ENCODE measurements at regions not wholly inside any gene's neighbourhood (a gene's known extent, or its start where the extent isn't known, plus 50 kb on each side); places are given as distances from the start of the nearest gene placed in this dataset.
"Not testable (repeated sequence)": the region's sequence is repeated elsewhere in the genome, so short reads cannot be mapped to it uniquely, and the experiment has no call there.

DNA sequence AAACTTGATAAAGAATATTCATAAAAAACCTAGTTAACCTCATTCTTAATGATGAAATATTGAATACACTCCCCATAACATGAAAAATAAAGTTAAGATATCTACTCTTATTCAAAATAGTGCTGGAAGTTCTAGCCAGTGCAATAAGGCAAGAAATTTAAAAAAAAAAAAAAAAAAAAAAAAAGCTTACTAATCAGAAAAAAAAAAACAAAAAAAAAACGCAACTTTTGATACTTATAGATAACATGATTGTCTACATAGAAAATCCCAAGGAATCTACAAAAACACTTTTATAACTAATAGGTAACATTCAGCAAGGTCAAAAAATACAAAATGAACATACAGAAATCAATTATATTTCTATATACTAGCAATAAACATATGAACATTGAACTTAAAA, 515.6 kb downstream of the UQCRFS1 start:
- Histone ChIP-seq H3K27me3 (ENCODE audit: insufficient read depth, poor library complexity, severe bottlenecking) (no peaks in the 10 kb centered on the region), H3K4me3 (replicated peaks; ENCODE audit: insufficient read depth, low read length) (no peak overlapping the region), H3K27ac (replicated peaks) (no peak overlapping the region)
- TF ChIP-seq, protein P1, sequence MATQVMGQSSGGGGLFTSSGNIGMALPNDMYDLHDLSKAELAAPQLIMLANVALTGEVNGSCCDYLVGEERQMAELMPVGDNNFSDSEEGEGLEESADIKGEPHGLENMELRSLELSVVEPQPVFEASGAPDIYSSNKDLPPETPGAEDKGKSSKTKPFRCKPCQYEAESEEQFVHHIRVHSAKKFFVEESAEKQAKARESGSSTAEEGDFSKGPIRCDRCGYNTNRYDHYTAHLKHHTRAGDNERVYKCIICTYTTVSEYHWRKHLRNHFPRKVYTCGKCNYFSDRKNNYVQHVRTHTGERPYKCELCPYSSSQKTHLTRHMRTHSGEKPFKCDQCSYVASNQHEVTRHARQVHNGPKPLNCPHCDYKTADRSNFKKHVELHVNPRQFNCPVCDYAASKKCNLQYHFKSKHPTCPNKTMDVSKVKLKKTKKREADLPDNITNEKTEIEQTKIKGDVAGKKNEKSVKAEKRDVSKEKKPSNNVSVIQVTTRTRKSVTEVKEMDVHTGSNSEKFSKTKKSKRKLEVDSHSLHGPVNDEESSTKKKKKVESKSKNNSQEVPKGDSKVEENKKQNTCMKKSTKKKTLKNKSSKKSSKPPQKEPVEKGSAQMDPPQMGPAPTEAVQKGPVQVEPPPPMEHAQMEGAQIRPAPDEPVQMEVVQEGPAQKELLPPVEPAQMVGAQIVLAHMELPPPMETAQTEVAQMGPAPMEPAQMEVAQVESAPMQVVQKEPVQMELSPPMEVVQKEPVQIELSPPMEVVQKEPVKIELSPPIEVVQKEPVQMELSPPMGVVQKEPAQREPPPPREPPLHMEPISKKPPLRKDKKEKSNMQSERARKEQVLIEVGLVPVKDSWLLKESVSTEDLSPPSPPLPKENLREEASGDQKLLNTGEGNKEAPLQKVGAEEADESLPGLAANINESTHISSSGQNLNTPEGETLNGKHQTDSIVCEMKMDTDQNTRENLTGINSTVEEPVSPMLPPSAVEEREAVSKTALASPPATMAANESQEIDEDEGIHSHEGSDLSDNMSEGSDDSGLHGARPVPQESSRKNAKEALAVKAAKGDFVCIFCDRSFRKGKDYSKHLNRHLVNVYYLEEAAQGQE (IDR thresholded peaks at IDR 0.05; ENCODE audit: insufficient replicate concordance, low read depth), result no peak
- TF ChIP-seq, protein P2, sequence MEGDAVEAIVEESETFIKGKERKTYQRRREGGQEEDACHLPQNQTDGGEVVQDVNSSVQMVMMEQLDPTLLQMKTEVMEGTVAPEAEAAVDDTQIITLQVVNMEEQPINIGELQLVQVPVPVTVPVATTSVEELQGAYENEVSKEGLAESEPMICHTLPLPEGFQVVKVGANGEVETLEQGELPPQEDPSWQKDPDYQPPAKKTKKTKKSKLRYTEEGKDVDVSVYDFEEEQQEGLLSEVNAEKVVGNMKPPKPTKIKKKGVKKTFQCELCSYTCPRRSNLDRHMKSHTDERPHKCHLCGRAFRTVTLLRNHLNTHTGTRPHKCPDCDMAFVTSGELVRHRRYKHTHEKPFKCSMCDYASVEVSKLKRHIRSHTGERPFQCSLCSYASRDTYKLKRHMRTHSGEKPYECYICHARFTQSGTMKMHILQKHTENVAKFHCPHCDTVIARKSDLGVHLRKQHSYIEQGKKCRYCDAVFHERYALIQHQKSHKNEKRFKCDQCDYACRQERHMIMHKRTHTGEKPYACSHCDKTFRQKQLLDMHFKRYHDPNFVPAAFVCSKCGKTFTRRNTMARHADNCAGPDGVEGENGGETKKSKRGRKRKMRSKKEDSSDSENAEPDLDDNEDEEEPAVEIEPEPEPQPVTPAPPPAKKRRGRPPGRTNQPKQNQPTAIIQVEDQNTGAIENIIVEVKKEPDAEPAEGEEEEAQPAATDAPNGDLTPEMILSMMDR (IDR thresholded peaks at IDR 0.05; ENCODE audit: insufficient read depth, low read length), result no peak
- TF ChIP-seq SPI1 (IDR thresholded peaks at IDR 0.05; ENCODE audit: borderline replicate concordance, low read depth) (no peak), POLR2AphosphoS5 (IDR thresholded peaks at IDR 0.05; ENCODE audit: low read depth) (no peak), GABPA (IDR thresholded peaks at IDR 0.05; ENCODE audit: low read depth) (no peak)
- DNase-seq (ENCODE audit: low read depth in 1 of 2, low spot score in 1 of 2), result no peak

DNA sequence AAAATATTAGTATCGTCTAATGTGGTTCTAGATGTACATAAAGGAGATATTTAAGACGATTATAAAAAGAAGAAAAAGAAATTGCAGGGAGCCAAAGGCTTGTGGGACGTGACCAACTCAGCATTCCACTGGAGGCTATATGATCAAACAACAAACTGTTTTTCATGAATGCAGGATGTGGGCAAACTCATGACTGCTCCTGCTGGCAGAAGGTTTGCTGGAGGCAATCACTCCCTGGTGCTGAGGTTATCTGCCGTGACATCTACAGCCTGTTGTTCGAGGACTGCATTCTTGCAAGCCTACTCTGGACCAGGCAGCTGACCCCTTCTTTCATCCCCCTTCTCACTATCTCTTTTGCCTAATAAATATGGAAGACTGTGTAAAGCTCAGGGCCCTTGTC, 518.1 kb downstream of the UQCRFS1 start:
- H3K27me3 ChIP-seq (ENCODE audit: insufficient read depth, poor library complexity, severe bottlenecking), result no peaks in the 10 kb centered on the region
- H3K4me3 ChIP-seq (replicated peaks; ENCODE audit: insufficient read depth, low read length), result no peak overlapping the region
- no peak overlapping the region for H3K27ac ChIP-seq (replicated peaks)
- TF ChIP-seq, protein P2 (IDR thresholded peaks at IDR 0.05; ENCODE audit: insufficient read depth, low read length), result no peak
- no peak for TF ChIP-seq SPI1 (IDR thresholded peaks at IDR 0.05; ENCODE audit: borderline replicate concordance, low read depth)
- TF ChIP-seq, protein P1 (IDR thresholded peaks at IDR 0.05; ENCODE audit: insufficient replicate concordance, low read depth), result no peak
- DNase-seq (ENCODE audit: low read depth in 1 of 2, low spot score in 1 of 2), result no peak

DNA sequence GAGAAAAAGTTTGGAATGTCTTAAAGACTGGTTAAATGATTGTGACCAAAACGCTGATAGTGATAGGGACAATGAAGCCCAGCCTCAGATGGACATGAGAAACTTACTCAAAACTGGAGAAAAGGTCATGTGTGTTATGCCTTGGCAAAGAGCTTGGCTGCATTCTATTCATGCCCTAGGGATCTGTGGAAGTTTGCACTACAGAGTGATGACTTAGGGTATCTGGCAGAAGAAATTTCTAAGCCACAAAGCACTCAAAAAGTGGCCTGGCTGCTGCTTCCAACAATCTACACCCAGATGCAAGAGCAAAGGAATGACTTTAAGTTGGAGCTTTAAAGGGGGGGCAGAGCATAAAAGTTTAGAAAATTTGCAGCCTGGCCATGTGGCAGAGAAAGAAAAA, 521.3 kb downstream of the UQCRFS1 start:
- no peak overlapping the region for H3K27ac ChIP-seq (replicated peaks)
- H3K27me3 ChIP-seq (ENCODE audit: insufficient read depth, poor library complexity, severe bottlenecking), result no peaks in the 10 kb centered on the region
- no peak overlapping the region for H3K4me3 ChIP-seq (replicated peaks; ENCODE audit: insufficient read depth, low read length)
- no peak for DNase-seq (ENCODE audit: low read depth in 1 of 2, low spot score in 1 of 2)
- no peak for TF ChIP-seq POLR2AphosphoS5 (IDR thresholded peaks at IDR 0.05; ENCODE audit: low read depth)
- TF ChIP-seq, protein P1 (IDR thresholded peaks at IDR 0.05; ENCODE audit: insufficient replicate concordance, low read depth), result no peak
- TF ChIP-seq GABPA (IDR thresholded peaks at IDR 0.05; ENCODE audit: low read depth), result no peak
- TF ChIP-seq SPI1 (IDR thresholded peaks at IDR 0.05; ENCODE audit: borderline replicate concordance, low read depth), result no peak
- TF ChIP-seq, protein P2 (IDR thresholded peaks at IDR 0.05; ENCODE audit: insufficient read depth, low read length), result no peak

DNA sequence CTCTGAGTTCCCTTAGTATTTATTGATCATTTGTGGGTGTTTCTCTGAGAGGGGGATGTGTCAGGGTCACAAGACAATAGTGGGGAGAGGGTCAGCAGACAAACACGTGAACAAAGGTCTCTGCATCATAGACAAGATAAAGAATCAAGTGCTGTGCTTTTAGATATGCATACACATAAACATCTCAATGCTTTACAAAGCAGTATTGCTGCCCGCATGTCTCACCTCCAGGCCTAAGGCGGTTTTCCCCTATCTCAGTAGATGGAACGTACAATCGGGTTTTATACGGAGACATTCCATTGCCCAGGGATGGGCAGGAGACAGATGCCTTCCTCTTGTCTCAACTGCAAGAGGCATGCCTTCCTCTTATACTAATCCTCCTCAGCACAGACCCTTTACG, 523.5 kb downstream of the UQCRFS1 start:
- not testable (repeated sequence) for DNase-seq (ENCODE audit: low read depth in 1 of 2, low spot score in 1 of 2); H3K27ac ChIP-seq (replicated peaks); H3K4me3 ChIP-seq (replicated peaks; ENCODE audit: insufficient read depth, low read length); H3K27me3 ChIP-seq (ENCODE audit: insufficient read depth, poor library complexity, severe bottlenecking)
